ENCODE measurements at regions not wholly inside any gene's neighbourhood (a gene's known extent, or its start where the extent isn't known, plus 50 kb on each side); places are given as distances from the start of the nearest gene placed in this dataset.

- H3K36me3 ChIP-seq (ENCODE audit: insufficient read depth, low read length), result no peaks in the 10 kb centered on the region
- H3K79me2 ChIP-seq (replicated peaks; ENCODE audit: insufficient read depth, low read length), result no peaks in the 10 kb centered on the region
- H3K9ac ChIP-seq (ENCODE audit: low read length), result no peak overlapping the region
- H3F3A ChIP-seq (ENCODE audit: insufficient read depth, low read length, poor library complexity, severe bottlenecking), result no peaks in the 10 kb centered on the region
- no peak overlapping the region for H3K4me3 ChIP-seq (ENCODE audit: low read length)
- peaks cover 22% of the 10 kb centered on the region for H3K27me3 ChIP-seq (ENCODE audit: insufficient read depth, low read depth, low read length)
- no peaks in the 10 kb centered on the region for H4K20me1 ChIP-seq (ENCODE audit: insufficient read depth)
- H3K27ac ChIP-seq (ENCODE audit: low read length), result no peak overlapping the region
- TF ChIP-seq, protein P1, sequence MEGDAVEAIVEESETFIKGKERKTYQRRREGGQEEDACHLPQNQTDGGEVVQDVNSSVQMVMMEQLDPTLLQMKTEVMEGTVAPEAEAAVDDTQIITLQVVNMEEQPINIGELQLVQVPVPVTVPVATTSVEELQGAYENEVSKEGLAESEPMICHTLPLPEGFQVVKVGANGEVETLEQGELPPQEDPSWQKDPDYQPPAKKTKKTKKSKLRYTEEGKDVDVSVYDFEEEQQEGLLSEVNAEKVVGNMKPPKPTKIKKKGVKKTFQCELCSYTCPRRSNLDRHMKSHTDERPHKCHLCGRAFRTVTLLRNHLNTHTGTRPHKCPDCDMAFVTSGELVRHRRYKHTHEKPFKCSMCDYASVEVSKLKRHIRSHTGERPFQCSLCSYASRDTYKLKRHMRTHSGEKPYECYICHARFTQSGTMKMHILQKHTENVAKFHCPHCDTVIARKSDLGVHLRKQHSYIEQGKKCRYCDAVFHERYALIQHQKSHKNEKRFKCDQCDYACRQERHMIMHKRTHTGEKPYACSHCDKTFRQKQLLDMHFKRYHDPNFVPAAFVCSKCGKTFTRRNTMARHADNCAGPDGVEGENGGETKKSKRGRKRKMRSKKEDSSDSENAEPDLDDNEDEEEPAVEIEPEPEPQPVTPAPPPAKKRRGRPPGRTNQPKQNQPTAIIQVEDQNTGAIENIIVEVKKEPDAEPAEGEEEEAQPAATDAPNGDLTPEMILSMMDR (IDR thresholded peaks at IDR 0.05; ENCODE audit: poor library complexity, severe bottlenecking), result no peak
- no peak for TF ChIP-seq POLR2AphosphoS5 (IDR thresholded peaks at IDR 0.05)
- no peak for TF ChIP-seq SMC3 (conservative IDR thresholded peaks at IDR 0.05; ENCODE audit: poor library complexity)
- no peak for TF ChIP-seq MXI1 (conservative IDR thresholded peaks at IDR 0.05; ENCODE audit: poor library complexity, severe bottlenecking)
- no peak for TF ChIP-seq TAF1 (IDR thresholded peaks at IDR 0.05; ENCODE audit: low read depth)
- TF ChIP-seq RAD21 (conservative IDR thresholded peaks at IDR 0.05), result no peak
- no peak for TF ChIP-seq EZH2 (IDR thresholded peaks at IDR 0.05; ENCODE audit: borderline replicate concordance, insufficient read depth, low read length, poor library complexity, severe bottlenecking)
- TF ChIP-seq REST (IDR thresholded peaks at IDR 0.05; ENCODE audit: borderline replicate concordance), result no peak
- H2AFZ ChIP-seq (ENCODE audit: low read depth, low read length), result no peak overlapping the region
- no peaks in the 10 kb centered on the region for H3K9me3 ChIP-seq (ENCODE audit: low read length)
- H3K4me2 ChIP-seq (ENCODE audit: low read length), result no peak overlapping the region
- no peaks in the 10 kb centered on the region for H3K9me2 ChIP-seq (ENCODE audit: insufficient read depth, low read length)
These were observed 315.1 kb downstream of the TFAP2C start for GRCh38 chr20:56943946-56944945.

- Histone ChIP-seq H3K36me3 (ENCODE audit: insufficient read depth, low read length) (no peaks in the 10 kb centered on the region), H2AFZ (ENCODE audit: low read depth, low read length) (no peak overlapping the region), H4K20me1 (ENCODE audit: insufficient read depth) (no peaks in the 10 kb centered on the region), H3K79me2 (replicated peaks; ENCODE audit: insufficient read depth, low read length) (no peaks in the 10 kb centered on the region), H3K4me3 (ENCODE audit: low read length) (no peak overlapping the region), H3K27me3 (ENCODE audit: insufficient read depth, low read depth, low read length) (peaks cover 22% of the 10 kb centered on the region), H3K4me2 (ENCODE audit: low read length) (no peak overlapping the region), H3K9me2 (ENCODE audit: insufficient read depth, low read length) (no peaks in the 10 kb centered on the region), H3K27ac (ENCODE audit: low read length) (no peak overlapping the region), H3K9ac (ENCODE audit: low read length) (no peak overlapping the region), H3K9me3 (ENCODE audit: low read length) (no peaks in the 10 kb centered on the region), H3F3A (ENCODE audit: insufficient read depth, low read length, poor library complexity, severe bottlenecking) (no peaks in the 10 kb centered on the region)
- TF ChIP-seq RAD21 (conservative IDR thresholded peaks at IDR 0.05) (no peak), EZH2 (IDR thresholded peaks at IDR 0.05; ENCODE audit: borderline replicate concordance, insufficient read depth, low read length, poor library complexity, severe bottlenecking) (no peak), MXI1 (conservative IDR thresholded peaks at IDR 0.05; ENCODE audit: poor library complexity, severe bottlenecking) (no peak), POLR2AphosphoS5 (IDR thresholded peaks at IDR 0.05) (no peak), REST (IDR thresholded peaks at IDR 0.05; ENCODE audit: borderline replicate concordance) (no peak), EP300 (conservative IDR thresholded peaks at IDR 0.05; ENCODE audit: poor library complexity, severe bottlenecking) (no peak), TAF1 (IDR thresholded peaks at IDR 0.05; ENCODE audit: low read depth) (no peak), SMC3 (conservative IDR thresholded peaks at IDR 0.05; ENCODE audit: poor library complexity) (no peak)
- TF ChIP-seq, protein P1 (IDR thresholded peaks at IDR 0.05; ENCODE audit: poor library complexity, severe bottlenecking), result no peak
These were observed 316.0 kb downstream of the TFAP2C start for GRCh38 chr20:56945057-56945456.
